K562 (cell line): ENCODE measurements at regions not wholly inside any gene's neighbourhood (a gene's known extent, or its start where the extent isn't known, plus 50 kb on each side); places are given as distances from the start of the nearest gene placed in this dataset.

Source experiments
- ATAC-seq: fragments of 200-7000 bp; cut with Tn5 transposase; 3 replicates; pipeline ENCODE4 v1.9.1; 2020; ENCODE audit warnings: moderate library complexity
- BruUV-seq: library from RNA; stranded (reverse); fragments of 400-500 nt; replicated peaks from 2 replicates; lab custom pipeline; 2021; lab: Mats Ljungman, UMichigan
- CTCF ChIA-PET: fragments of 300-600 bp; formaldehyde crosslinking; extraction: SDS; loops from one replicate; lab custom pipeline; 2021; ENCODE audit warnings: low intra/inter-chr PET ratio; lab: Yijun Ruan, JAX
- POLR2A ChIA-PET: fragments of 300-600, 350-650 bp; sonication (Branson Sonifier 250); formaldehyde crosslinking; extraction: SDS; loops from one replicate; lab custom pipeline; 2021; ENCODE audit warnings: antibody characterized with exemption, inconsistent platforms; lab: Yijun Ruan, JAX
- DNase-seq, 4 experiments: peaks; one replicate each; pipeline versions ENCODE4 v3.0.0 to v3.0.0-alpha.2; 2011 to 2018; ENCODE audit warnings: low spot score in 3 of 4, mixed read lengths in 3 of 4; ENCODE audit errors: extremely low read depth in 1 of 4
- FAIRE-seq: peaks from 2 replicates; lab custom pipeline; 2011; peaks lifted over from hg19 to GRCh38; lab: Jason Lieb, UNC
- H2AFZ ChIP-seq: 2 replicates; pipeline ENCODE4 v1.6.0; 2011; ENCODE audit warnings: low read depth, low read length, control low read depth, inconsistent platforms
- H3K27ac ChIP-seq: fragments of 200-600 bp; 3 replicates; pipeline ENCODE4 v1.8.0; 2011; ENCODE audit warnings: low read depth, mild to moderate bottlenecking, control low read depth, inconsistent platforms, low read length, moderate library complexity, mixed read lengths; ENCODE audit errors: extremely low read depth
- H3K27me3 ChIP-seq, 2 experiments: fragments of 300-600 bp in 1 of 2; 2 replicates in 1 of 2; 3 replicates in 1 of 2; pipeline versions ENCODE4 v1.6.0 to v1.8.0; 2011; ENCODE audit warnings: inconsistent platforms in 2 of 2, low read length in 2 of 2, mild to moderate bottlenecking in 1 of 2, mixed read lengths in 1 of 2, moderate library complexity in 1 of 2; ENCODE audit not compliant: control insufficient read depth in 2 of 2, insufficient read depth in 2 of 2
- H3K36me3 ChIP-seq: fragments of 300-600 bp; 3 replicates; pipeline ENCODE4 v1.8.0; 2011; ENCODE audit warnings: mild to moderate bottlenecking, low read length, inconsistent platforms; ENCODE audit not compliant: control insufficient read depth, insufficient read depth
- H3K4me1 ChIP-seq, 2 experiments: fragments of 200-600 bp in 1 of 2; replicated peaks in 1 of 2; 2 replicates in 1 of 2; 3 replicates in 1 of 2; pipeline versions ENCODE4 v1.5.1 to v1.8.0; 2011; ENCODE audit warnings: inconsistent platforms in 2 of 2, low read length in 2 of 2, mild to moderate bottlenecking in 1 of 2, mixed read lengths in 1 of 2, moderate library complexity in 1 of 2; ENCODE audit not compliant: control insufficient read depth in 2 of 2, insufficient read depth in 2 of 2
- H3K4me2 ChIP-seq: 2 replicates; pipeline ENCODE4 v1.6.1; 2011; ENCODE audit warnings: low read length, control low read depth, inconsistent platforms, mixed read lengths; ENCODE audit not compliant: insufficient read depth
- H3K4me3 ChIP-seq: fragments of 200-600 bp; sonication (generic), shearing (Covaris generic); 2 replicates; pipeline ENCODE4 v1.5.1; 2016; ENCODE audit warnings: control low read depth, inconsistent platforms
- H3K79me2 ChIP-seq: fragments of 200-600 bp; 3 replicates; pipeline ENCODE4 v1.8.0; 2011; ENCODE audit warnings: low read length, inconsistent platforms; ENCODE audit not compliant: control insufficient read depth, insufficient read depth
- H3K9ac ChIP-seq, 2 experiments: 2 replicates each; pipeline versions ENCODE4 v1.6.0 to v1.6.1; 2011; ENCODE audit warnings: low read depth in 2 of 2, low read length in 2 of 2, control low read depth in 1 of 2, inconsistent platforms in 1 of 2, mild to moderate bottlenecking in 1 of 2, mixed read lengths in 1 of 2; ENCODE audit not compliant: insufficient read depth in 1 of 2
- H3K9me1 ChIP-seq: one replicate; pipeline ENCODE4 v1.6.0; 2011; ENCODE audit warnings: inconsistent platforms, mild to moderate bottlenecking, low read length, moderate library complexity; ENCODE audit not compliant: control insufficient read depth, insufficient read depth
- H3K9me3 ChIP-seq: replicated peaks from 2 replicates; pipeline ENCODE4 v1.5.1; 2011; ENCODE audit warnings: low read depth, low read length, inconsistent platforms; ENCODE audit not compliant: control insufficient read depth, insufficient read depth
- H4K20me1 ChIP-seq: replicated peaks from 2 replicates; pipeline ENCODE4 v1.6.1; 2011; ENCODE audit warnings: low read length, inconsistent platforms, mixed read lengths; ENCODE audit not compliant: control insufficient read depth, insufficient read depth
- ARID4B ChIP-seq: sonication (generic); formaldehyde crosslinking; IDR thresholded peaks from 2 replicates; pipeline ENCODE4 v1.8.0; 2022; ENCODE audit warnings: mild to moderate bottlenecking, missing genetic modification reagents
- FOSL1 ChIP-seq: fragments of 200-800 bp; sonication (Bioruptor generic); conservative IDR thresholded peaks from 2 replicates; pipeline ENCODE4 v1.6.1; 2016; ENCODE audit warnings: missing genetic modification characterization, missing compliant biosample characterization
- HCFC1 ChIP-seq: IDR thresholded peaks from 2 replicates; pipeline ENCODE4 v1.6.1; 2012; ENCODE audit warnings: low read depth, low read length, improper control_type of control experiment
- POLR2A ChIP-seq: fragments of 450-650 bp; conservative IDR thresholded peaks from 2 replicates; pipeline ENCODE4 v1.6.1; 2016
- RB1 ChIP-seq: fragments of 450-650 bp; IDR thresholded peaks from 2 replicates; pipeline ENCODE4 v1.6.1; 2017; ENCODE audit warnings: low read depth, mild to moderate bottlenecking
- SRSF3 ChIP-seq: fragments of 200-400 bp; formaldehyde crosslinking; IDR thresholded peaks from 2 replicates; pipeline ENCODE4 v1.6.1; 2016; ENCODE audit warnings: mild to moderate bottlenecking, low read length, moderate library complexity; ENCODE audit not compliant: insufficient read depth
- TAF7 ChIP-seq: fragments of 450-650 bp; IDR thresholded peaks from 2 replicates; pipeline ENCODE4 v1.6.1; 2016; ENCODE audit warnings: missing genetic modification characterization, missing compliant biosample characterization
- ZBTB17 ChIP-seq: fragments of 450-650 bp; formaldehyde crosslinking; IDR thresholded peaks from 2 replicates; pipeline ENCODE4 v1.4.0; 2020; ENCODE audit warnings: mild to moderate bottlenecking
- ZNF316 ChIP-seq: fragments of 450-650 bp; IDR thresholded peaks from 2 replicates; pipeline ENCODE4 v1.6.1; 2016
- ZNF696 ChIP-seq: fragments of 250-450 bp; sonication (Bioruptor Pico); conservative IDR thresholded peaks from 2 replicates; pipeline ENCODE4 v1.4.0; 2020; ENCODE audit warnings: mild to moderate bottlenecking, moderate library complexity
- ZSCAN29 ChIP-seq: fragments of 450-650 bp; IDR thresholded peaks from 2 replicates; pipeline ENCODE4 v1.6.1; 2017
- in situ Hi-C: fragments of 300-500 bp; cut with MboI; formaldehyde crosslinking; loops from 4 replicates; pipeline ENCODE4 v1.15.0; 2018; ENCODE audit warnings: inconsistent platforms, mixed read lengths
- intact Hi-C: fragments of 100-400 bp; cut with micrococcal nuclease; formaldehyde crosslinking; loops from 2 replicates; pipeline ENCODE4 v1.14.2; 2022
- TF ChIP-seq, protein P1 (sequence below): fragments of 450-650 bp; IDR thresholded peaks from 2 replicates; pipeline ENCODE4 v1.6.1; 2016; ENCODE audit warnings: low read depth

- TF ChIP-seq ARID4B (CRISPR knock-in tag) (no peak), FOSL1 (tag) (no peak), ZSCAN29 (no peak), SRSF3 (no peak), ZNF696 (CRISPR knock-in tag) (no peak)
These were observed 505.5 kb downstream of the GALR1 start (continued) for GRCh38 chr18:77755187-77755586.

- Histone ChIP-seq H3K4me3 (no peak overlapping the region), H3K9me1 (no peaks in the 10 kb centered on the region), H3K4me1 (no peaks in the 10 kb centered on the region), H3K36me3 (no peaks in the 10 kb centered on the region), H3K27ac (no peak overlapping the region), H3K4me2 (no peak overlapping the region), H3K79me2 (no peaks in the 10 kb centered on the region), H3K9me3 (no peaks in the 10 kb centered on the region), H4K20me1 (no peaks in the 10 kb centered on the region), H3K27me3 (no peaks in the 10 kb centered on the region), H2AFZ (no peak overlapping the region), H3K9ac (no peak overlapping the region)
- no peak for FAIRE-seq
- POLR2A ChIA-PET: no interaction called here
- CTCF ChIA-PET: no interaction called here
- ATAC-seq: no peak
- in situ Hi-C loops: no loop called here
- DNase-seq: no peak
- intact Hi-C loops: no loop called here
- no TSS peak for BruUV-seq
- no peak for TF ChIP-seq TAF7 (tag)
- no peak for TF ChIP-seq ZBTB17
- TF ChIP-seq ZNF316: no peak
- TF ChIP-seq, protein P1, sequence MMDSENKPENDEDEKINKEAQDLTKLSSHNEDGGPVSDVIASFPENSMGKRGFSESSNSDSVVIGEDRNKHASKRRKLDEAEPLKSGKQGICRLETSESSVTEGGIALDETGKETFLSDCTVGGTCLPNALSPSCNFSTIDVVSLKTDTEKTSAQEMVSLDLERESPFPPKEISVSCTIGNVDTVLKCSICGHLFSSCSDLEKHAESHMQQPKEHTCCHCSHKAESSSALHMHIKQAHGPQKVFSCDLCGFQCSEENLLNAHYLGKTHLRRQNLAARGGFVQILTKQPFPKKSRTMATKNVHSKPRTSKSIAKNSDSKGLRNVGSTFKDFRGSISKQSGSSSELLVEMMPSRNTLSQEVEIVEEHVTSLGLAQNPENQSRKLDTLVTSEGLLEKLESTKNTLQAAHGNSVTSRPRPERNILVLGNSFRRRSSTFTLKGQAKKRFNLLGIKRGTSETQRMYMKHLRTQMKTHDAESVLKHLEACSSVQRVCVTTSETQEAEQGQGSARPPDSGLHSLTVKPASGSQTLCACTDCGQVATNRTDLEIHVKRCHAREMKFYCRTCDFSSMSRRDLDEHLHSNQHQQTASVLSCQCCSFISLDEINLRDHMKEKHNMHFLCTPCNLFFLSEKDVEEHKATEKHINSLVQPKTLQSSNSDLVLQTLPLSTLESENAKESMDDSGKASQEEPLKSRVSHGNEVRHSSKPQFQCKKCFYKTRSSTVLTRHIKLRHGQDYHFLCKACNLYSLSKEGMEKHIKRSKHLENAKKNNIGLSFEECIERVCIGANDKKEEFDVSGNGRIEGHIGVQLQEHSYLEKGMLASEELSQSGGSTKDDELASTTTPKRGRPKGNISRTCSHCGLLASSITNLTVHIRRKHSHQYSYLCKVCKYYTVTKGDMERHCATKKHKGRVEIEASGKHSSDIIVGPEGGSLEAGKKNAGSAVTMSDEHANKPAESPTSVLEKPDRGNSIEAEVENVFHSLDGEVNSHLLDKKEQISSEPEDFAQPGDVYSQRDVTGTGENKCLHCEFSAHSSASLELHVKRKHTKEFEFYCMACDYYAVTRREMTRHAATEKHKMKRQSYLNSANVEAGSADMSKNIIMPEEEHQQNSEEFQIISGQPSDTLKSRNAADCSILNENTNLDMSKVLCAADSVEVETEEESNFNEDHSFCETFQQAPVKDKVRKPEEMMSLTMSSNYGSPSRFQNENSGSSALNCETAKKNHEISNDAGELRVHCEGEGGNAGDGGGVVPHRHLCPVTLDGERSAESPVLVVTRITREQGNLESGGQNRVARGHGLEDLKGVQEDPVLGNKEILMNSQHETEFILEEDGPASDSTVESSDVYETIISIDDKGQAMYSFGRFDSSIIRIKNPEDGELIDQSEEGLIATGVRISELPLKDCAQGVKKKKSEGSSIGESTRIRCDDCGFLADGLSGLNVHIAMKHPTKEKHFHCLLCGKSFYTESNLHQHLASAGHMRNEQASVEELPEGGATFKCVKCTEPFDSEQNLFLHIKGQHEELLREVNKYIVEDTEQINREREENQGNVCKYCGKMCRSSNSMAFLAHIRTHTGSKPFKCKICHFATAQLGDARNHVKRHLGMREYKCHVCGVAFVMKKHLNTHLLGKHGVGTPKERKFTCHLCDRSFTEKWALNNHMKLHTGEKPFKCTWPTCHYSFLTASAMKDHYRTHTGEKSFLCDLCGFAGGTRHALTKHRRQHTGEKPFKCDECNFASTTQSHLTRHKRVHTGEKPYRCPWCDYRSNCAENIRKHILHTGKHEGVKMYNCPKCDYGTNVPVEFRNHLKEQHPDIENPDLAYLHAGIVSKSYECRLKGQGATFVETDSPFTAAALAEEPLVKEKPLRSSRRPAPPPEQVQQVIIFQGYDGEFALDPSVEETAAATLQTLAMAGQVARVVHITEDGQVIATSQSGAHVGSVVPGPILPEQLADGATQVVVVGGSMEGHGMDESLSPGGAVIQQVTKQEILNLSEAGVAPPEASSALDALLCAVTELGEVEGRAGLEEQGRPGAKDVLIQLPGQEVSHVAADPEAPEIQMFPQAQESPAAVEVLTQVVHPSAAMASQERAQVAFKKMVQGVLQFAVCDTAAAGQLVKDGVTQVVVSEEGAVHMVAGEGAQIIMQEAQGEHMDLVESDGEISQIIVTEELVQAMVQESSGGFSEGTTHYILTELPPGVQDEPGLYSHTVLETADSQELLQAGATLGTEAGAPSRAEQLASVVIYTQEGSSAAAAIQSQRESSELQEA: no peak
- no peak for TF ChIP-seq HCFC1
- no peak for TF ChIP-seq POLR2A
- TF ChIP-seq RB1: no peak
These were observed 511.7 kb downstream of the GALR1 start for GRCh38 chr18:77761332-77761731.
